HepG2 (cell line): ENCODE measurements at regions not wholly inside any gene's neighbourhood (a gene's known extent, or its start where the extent isn't known, plus 50 kb on each side); places are given as distances from the start of the nearest gene placed in this dataset.

Source experiments
- ATAC-seq: fragments of 200-7000 bp; cut with Tn5 transposase; 3 replicates; pipeline ENCODE4 v1.9.1; 2020; ENCODE audit warnings: mild to moderate bottlenecking, moderate library complexity
- BruUV-seq: library from RNA; stranded (reverse); fragments of 400-500 nt; replicated peaks from 2 replicates; lab custom pipeline; 2021; lab: Mats Ljungman, UMichigan
- CTCF ChIA-PET: fragments of 300-600 bp; formaldehyde crosslinking; extraction: SDS; loops from one replicate; lab custom pipeline; 2021; ENCODE audit warnings: low total read pairs, inconsistent platforms, low intra/inter-chr PET ratio; lab: Yijun Ruan, JAX
- POLR2A ChIA-PET: fragments of 350-600 bp; sonication (Branson Sonifier 250); formaldehyde crosslinking; loops from one replicate; lab custom pipeline; 2020; ENCODE audit warnings: antibody characterized with exemption, inconsistent platforms; lab: Yijun Ruan, JAX
- DNase-seq: peaks from one replicate; pipeline ENCODE4 v3.0.0-alpha.2; 2015; ENCODE audit warnings: low spot score
- FAIRE-seq: peaks from 3 replicates; lab custom pipeline; 2011; peaks lifted over from hg19 to GRCh38; lab: Jason Lieb, UNC
- H2AFZ ChIP-seq: one replicate; pipeline ENCODE4 v1.6.1; 2011; ENCODE audit warnings: low read length, inconsistent platforms
- H3K27ac ChIP-seq: fragments of 300-600 bp; 3 replicates; pipeline ENCODE4 v1.8.0; 2011; ENCODE audit warnings: mixed run types, mild to moderate bottlenecking, mixed read lengths, low read length, inconsistent platforms; ENCODE audit not compliant: insufficient read depth; ENCODE audit errors: extremely low read length
- H3K27me3 ChIP-seq, 2 experiments: fragments of 200-600 bp in 1 of 2; 2 replicates in 1 of 2; 3 replicates in 1 of 2; pipeline versions ENCODE4 v1.6.0 to v1.8.0; 2011; ENCODE audit warnings: low read length in 2 of 2, mild to moderate bottlenecking in 2 of 2, moderate library complexity in 2 of 2, inconsistent platforms in 1 of 2; ENCODE audit not compliant: insufficient read depth in 2 of 2, control insufficient read depth in 1 of 2
- H3K36me3 ChIP-seq, 2 experiments: fragments of 200-600 bp in 1 of 2; replicated peaks in 1 of 2; 2 replicates in 1 of 2; 3 replicates in 1 of 2; pipeline versions ENCODE4 v1.5.1 to v1.8.0; 2011; ENCODE audit warnings: low read length in 2 of 2, inconsistent platforms in 1 of 2; ENCODE audit not compliant: insufficient read depth in 2 of 2, control insufficient read depth in 1 of 2
- H3K4me1 ChIP-seq: 2 replicates; pipeline ENCODE4 v1.5.1; 2012; ENCODE audit warnings: low read length, inconsistent platforms; ENCODE audit not compliant: insufficient read depth
- H3K4me2 ChIP-seq: 2 replicates; pipeline ENCODE4 v1.6.0; 2011; ENCODE audit warnings: low read depth, low read length, inconsistent platforms
- H3K4me3 ChIP-seq, 3 experiments: fragments of 200-600 bp in 1 of 3; sonication (generic), shearing (Covaris generic) in 1 of 3; replicated peaks in 1 of 3; 2 replicates each; pipeline ENCODE4 v1.5.1; 2011 to 2016; ENCODE audit warnings: low read length in 3 of 3, inconsistent platforms in 2 of 3, low read depth in 2 of 3, mild to moderate bottlenecking in 2 of 3, control low read depth in 1 of 3, mixed read lengths in 1 of 3; ENCODE audit not compliant: insufficient read depth in 1 of 3
- H3K79me2 ChIP-seq: one replicate; pipeline ENCODE4 v1.6.1; 2011; ENCODE audit warnings: low read length, inconsistent platforms; ENCODE audit not compliant: insufficient read depth
- H3K9ac ChIP-seq: 2 replicates; pipeline ENCODE4 v1.6.0; 2011; ENCODE audit warnings: mild to moderate bottlenecking, low read depth, low read length, inconsistent platforms; ENCODE audit not compliant: insufficient read depth
- H3K9me3 ChIP-seq: 2 replicates; pipeline ENCODE4 v1.5.1; 2012; ENCODE audit warnings: mild to moderate bottlenecking, low read length
- H4K20me1 ChIP-seq: 2 replicates; pipeline ENCODE4 v1.6.0; 2011; ENCODE audit warnings: inconsistent platforms, mild to moderate bottlenecking, low read length, moderate library complexity; ENCODE audit not compliant: insufficient read depth
- CBX5 ChIP-seq: sonication (generic); formaldehyde crosslinking; IDR thresholded peaks from 2 replicates; pipeline ENCODE4 v1.4.0; 2020; ENCODE audit warnings: missing genetic modification reagents, borderline replicate concordance
- NBN ChIP-seq: fragments of 450-650 bp; conservative IDR thresholded peaks from 2 replicates; pipeline ENCODE4 v1.6.1; 2017
- NFYB ChIP-seq: sonication (generic); formaldehyde crosslinking; IDR thresholded peaks from 2 replicates; pipeline ENCODE4 v1.4.0; 2020; ENCODE audit warnings: missing genetic modification reagents
- PRPF4 ChIP-seq: fragments of 200-400 bp; formaldehyde crosslinking; IDR thresholded peaks from 2 replicates; pipeline ENCODE4 v1.6.1; 2016; ENCODE audit warnings: low read length, low read depth; ENCODE audit not compliant: poor library complexity, severe bottlenecking
- RORA ChIP-seq: sonication (generic); formaldehyde crosslinking; IDR thresholded peaks from 2 replicates; pipeline ENCODE4 v1.5.0; 2020; ENCODE audit warnings: mild to moderate bottlenecking, missing genetic modification reagents, moderate library complexity
- TEAD3 ChIP-seq: optimal IDR thresholded peaks from 2 replicates; pipeline ENCODE3; 2016; ENCODE audit warnings: borderline replicate concordance
- THYN1 ChIP-seq: sonication (generic); formaldehyde crosslinking; IDR thresholded peaks from 2 replicates; pipeline ENCODE4 v1.8.1; 2023; ENCODE audit warnings: low read depth, mild to moderate bottlenecking, moderate library complexity, missing genetic modification reagents, borderline replicate concordance
- ZBTB7B ChIP-seq: sonication (generic); formaldehyde crosslinking; IDR thresholded peaks from 2 replicates; pipeline ENCODE4 v1.4.0; 2020; ENCODE audit warnings: missing genetic modification reagents
- ZNF407 ChIP-seq: sonication (generic); formaldehyde crosslinking; IDR thresholded peaks from one replicate; pipeline ENCODE4 v1.5.1; 2020; ENCODE audit warnings: mild to moderate bottlenecking, missing genetic modification reagents; ENCODE audit errors: not compliant biosample characterization
- ZNF609 ChIP-seq: sonication (generic); formaldehyde crosslinking; IDR thresholded peaks from 2 replicates; pipeline ENCODE4 v1.4.0; 2020; ENCODE audit warnings: mild to moderate bottlenecking, missing genetic modification reagents, borderline replicate concordance
- ZNF720 ChIP-seq: sonication (generic); formaldehyde crosslinking; IDR thresholded peaks from 2 replicates; pipeline ENCODE4 v1.4.0; 2020; ENCODE audit warnings: missing genetic modification reagents
- ZNF782 ChIP-seq: sonication (generic); formaldehyde crosslinking; IDR thresholded peaks from 2 replicates; pipeline ENCODE4 v1.4.0; 2020; ENCODE audit warnings: missing genetic modification reagents, mild to moderate bottlenecking, borderline replicate concordance
- WGBS: methylation state at CpG from one replicate; pipeline ENCODE4 v1.1.6; 2017; ENCODE audit warnings: low lambda C conversion rate; 5-methylcytosine and 5-hydroxymethylcytosine counted together
- in situ Hi-C: cut with HindIII; loops from 2 replicates; pipeline ENCODE4 v1.10.0; 2017; ENCODE audit warnings: low pct_unique_long_range_greater_than_20kb; ENCODE audit not compliant: extremely low pct_ligation_motif_present
- intact Hi-C: fragments of 100-400 bp; cut with micrococcal nuclease; formaldehyde crosslinking; loops from one replicate; pipeline ENCODE4 v1.10.0; 2022; ENCODE audit not compliant: unreplicated experiment

- ATAC-seq, result no peak
- intact Hi-C loops (no loop called here), in situ Hi-C loops (no loop called here)
- H3K4me1 ChIP-seq, result no peaks in the 10 kb centered on the region
- no peak overlapping the region for H2AFZ ChIP-seq
- no peak for DNase-seq
- ChIA-PET POLR2A (no interaction called here), CTCF (no interaction called here)
- H3K9me3 ChIP-seq, result no peaks in the 10 kb centered on the region
- no peak overlapping the region for H3K27ac ChIP-seq
- H3K9ac ChIP-seq, result no peak overlapping the region
- no peak overlapping the region for H3K4me2 ChIP-seq
- H4K20me1 ChIP-seq, result no peaks in the 10 kb centered on the region
- FAIRE-seq, result no peak
- H3K27me3 ChIP-seq, result no peaks in the 10 kb centered on the region
- BruUV-seq, result no TSS peak
- 60% methylated on average over 8 of the region's 8 CpGs for WGBS
- no peaks in the 10 kb centered on the region for H3K79me2 ChIP-seq
- no peak overlapping the region for H3K4me3 ChIP-seq
- H3K36me3 ChIP-seq, result no peaks in the 10 kb centered on the region
- TF ChIP-seq NFYB (CRISPR knock-in tag) (no peak), THYN1 (CRISPR knock-in tag) (no peak), ZNF609 (no peak), NBN (no peak), ZNF407 (no peak), ZNF720 (CRISPR knock-in tag) (no peak), PRPF4 (no peak), ZNF782 (CRISPR knock-in tag) (no peak), RORA (CRISPR knock-in tag) (no peak), TEAD3 (CRISPR knock-in tag) (no peak), CBX5 (CRISPR knock-in tag) (no peak), ZBTB7B (CRISPR knock-in tag) (no peak)
Measured at GRCh38 chr14:66115740-66116502, 370.2 kb upstream of the CCDC196 start.
